IMR-90 (cell line): ENCODE measurements at regions not wholly inside any gene's neighbourhood (a gene's known extent, or its start where the extent isn't known, plus 50 kb on each side); places are given as distances from the start of the nearest gene placed in this dataset.

Experiments
- ATAC-seq: fragments of 200-7000 bp; cut with Tn5 transposase; 2 replicates; pipeline ENCODE4 v1.9.1; 2020; ENCODE audit warnings: low read depth, mild to moderate bottlenecking, moderate library complexity
- BruUV-seq: library from RNA; stranded (reverse); fragments of 400-500 nt; replicated peaks from 2 replicates; lab custom pipeline; 2021; lab: Mats Ljungman, UMichigan
- CTCF ChIA-PET: fragments of 300-600 bp; formaldehyde crosslinking; extraction: SDS; loops from one replicate; lab custom pipeline; 2021; ENCODE audit warnings: antibody characterized with exemption; lab: Yijun Ruan, JAX
- POLR2A ChIA-PET: fragments of 300-600 bp; sonication (Branson Sonifier 250); formaldehyde crosslinking; loops from one replicate; lab custom pipeline; 2022; ENCODE audit warnings: antibody characterized with exemption; ENCODE audit not compliant: unreplicated experiment; lab: Charles Lee
- DNase-seq: peaks from one replicate; pipeline ENCODE4 v3.0.0; 2013
- H2AFZ ChIP-seq: replicated peaks from 2 replicates; pipeline ENCODE3; 2013; ENCODE audit warnings: low read length, mild to moderate bottlenecking; ENCODE audit not compliant: poor library complexity
- H2AK5ac ChIP-seq: 2 replicates; pipeline ENCODE4 v1.6.1; 2013; ENCODE audit warnings: low read depth, low read length, inconsistent platforms
- H2AK9ac ChIP-seq: replicated peaks from 2 replicates; pipeline ENCODE3; 2013; ENCODE audit warnings: mild to moderate bottlenecking, low read depth, low read length, moderate library complexity; ENCODE audit not compliant: poor library complexity
- H2BK120ac ChIP-seq: 2 replicates; pipeline ENCODE4 v1.6.1; 2013; ENCODE audit warnings: low read depth, low read length, inconsistent platforms
- H2BK15ac ChIP-seq: 3 replicates; pipeline ENCODE4 v1.6.1; 2013; ENCODE audit warnings: low read depth, low read length, inconsistent platforms
- H2BK20ac ChIP-seq: 2 replicates; pipeline ENCODE4 v1.6.1; 2013; ENCODE audit warnings: low read depth, mild to moderate bottlenecking, inconsistent platforms, low read length, moderate library complexity
- H2BK5ac ChIP-seq: 2 replicates; pipeline ENCODE4 v1.6.1; 2013; ENCODE audit warnings: mild to moderate bottlenecking, low read depth, low read length, inconsistent platforms; ENCODE audit not compliant: poor library complexity, severe bottlenecking
- H3K14ac ChIP-seq: replicated peaks from 2 replicates; pipeline ENCODE4 v1.6.1; 2013; ENCODE audit warnings: low read depth, low read length, inconsistent platforms
- H3K18ac ChIP-seq: 2 replicates; pipeline ENCODE4 v1.6.1; 2013; ENCODE audit warnings: low read depth, low read length, control low read depth
- H3K23ac ChIP-seq: 2 replicates; pipeline ENCODE4 v1.6.1; 2013; ENCODE audit warnings: low read depth, low read length, inconsistent platforms
- H3K27ac ChIP-seq: 2 replicates; pipeline ENCODE4 v1.5.1; 2013; ENCODE audit warnings: mild to moderate bottlenecking, control low read depth, low read length; ENCODE audit not compliant: insufficient read depth
- H3K27me3 ChIP-seq: 2 replicates; pipeline ENCODE4 v1.6.1; 2013; ENCODE audit warnings: low read length; ENCODE audit not compliant: control insufficient read depth, insufficient read depth
- H3K36me3 ChIP-seq: 2 replicates; pipeline ENCODE4 v1.6.1; 2013; ENCODE audit warnings: low read length, mixed read lengths; ENCODE audit not compliant: control insufficient read depth, insufficient read depth
- H3K4ac ChIP-seq: 2 replicates; pipeline ENCODE4 v1.6.1; 2013; ENCODE audit warnings: low read depth, low read length, inconsistent platforms
- H3K4me1 ChIP-seq: 2 replicates; pipeline ENCODE4 v1.6.1; 2013; ENCODE audit warnings: low read length, mixed read lengths; ENCODE audit not compliant: control insufficient read depth, insufficient read depth
- H3K4me2 ChIP-seq: 2 replicates; pipeline ENCODE4 v1.6.1; 2013; ENCODE audit warnings: low read depth, mild to moderate bottlenecking, control low read depth, low read length, moderate library complexity
- H3K4me3 ChIP-seq: 2 replicates; pipeline ENCODE4 v1.5.1; 2013; ENCODE audit warnings: low read depth, mild to moderate bottlenecking, control low read depth, low read length, moderate library complexity; ENCODE audit not compliant: insufficient read depth
- H3K56ac ChIP-seq: 2 replicates; pipeline ENCODE4 v1.6.1; 2013; ENCODE audit warnings: low read length, inconsistent platforms; ENCODE audit not compliant: insufficient read depth; ENCODE audit errors: extremely low read depth
- H3K79me1 ChIP-seq, 2 experiments: 2 replicates each; pipeline ENCODE4 v1.6.1; 2013; ENCODE audit warnings: low read length in 2 of 2, inconsistent platforms in 1 of 2, low read depth in 1 of 2
- H3K9ac ChIP-seq: 2 replicates; pipeline ENCODE4 v1.6.1; 2013; ENCODE audit warnings: low read depth, low read length, control low read depth
- H3K9me1 ChIP-seq: 2 replicates; pipeline ENCODE4 v1.6.1; 2013; ENCODE audit warnings: low read length, inconsistent platforms; ENCODE audit not compliant: insufficient read depth
- H3K9me3 ChIP-seq: 2 replicates; pipeline ENCODE4 v1.6.1; 2013; ENCODE audit warnings: low read length; ENCODE audit not compliant: control insufficient read depth, insufficient read depth
- H4K20me1 ChIP-seq: 2 replicates; pipeline ENCODE4 v1.6.1; 2013; ENCODE audit warnings: low read length, inconsistent platforms; ENCODE audit not compliant: insufficient read depth
- H4K5ac ChIP-seq: 2 replicates; pipeline ENCODE4 v1.6.1; 2013; ENCODE audit warnings: mild to moderate bottlenecking, low read depth, low read length, control low read depth
- H4K8ac ChIP-seq, 2 experiments: 2 replicates each; pipeline ENCODE4 v1.6.1; 2013; ENCODE audit warnings: low read depth in 2 of 2, low read length in 2 of 2, control low read depth in 1 of 2, inconsistent platforms in 1 of 2
- H4K91ac ChIP-seq: 2 replicates; pipeline ENCODE4 v1.6.1; 2013; ENCODE audit warnings: low read depth, low read length, inconsistent platforms; ENCODE audit not compliant: insufficient read depth
- CHD1 ChIP-seq: IDR thresholded peaks from 2 replicates; pipeline ENCODE4 v1.6.1; 2012; ENCODE audit warnings: low read depth, low read length, improper control_type of control experiment
- CTCF ChIP-seq: conservative IDR thresholded peaks from 2 replicates; pipeline ENCODE4 v1.5.1; 2012; ENCODE audit warnings: mild to moderate bottlenecking, low read depth, low read length, improper control_type of control experiment
- FOS ChIP-seq: fragments of 150-350 bp; IDR thresholded peaks from 2 replicates; pipeline ENCODE4 v1.6.1; 2016; ENCODE audit warnings: low read depth, low read length
- POLR2A ChIP-seq: IDR thresholded peaks from 2 replicates; pipeline ENCODE4 v1.6.1; 2012; ENCODE audit warnings: mild to moderate bottlenecking, low read depth, low read length
- RCOR1 ChIP-seq: IDR thresholded peaks from 2 replicates; pipeline ENCODE4 v1.6.1; 2012; ENCODE audit warnings: mild to moderate bottlenecking, low read length, improper control_type of control experiment; ENCODE audit not compliant: insufficient replicate concordance
- RFX5 ChIP-seq: IDR thresholded peaks from 2 replicates; pipeline ENCODE4 v1.8.0; 2012; ENCODE audit warnings: low read depth, mild to moderate bottlenecking, low read length, moderate library complexity
- SMC3 ChIP-seq: fragments of 150-350 bp; IDR thresholded peaks from 2 replicates; pipeline ENCODE4 v1.6.1; 2016; ENCODE audit warnings: low read depth, mild to moderate bottlenecking, antibody characterized with exemption, low read length, moderate library complexity
- WGBS, 2 experiments: methylation state at CpG; one replicate each; pipeline versions ENCODE4 v1.1.5 to v1.1.7; 2013; ENCODE audit warnings: missing lambda C conversion rate in 2 of 2; ENCODE audit not compliant: insufficient read length in 1 of 2; ENCODE audit errors: extremely low coverage in 2 of 2; 5-methylcytosine and 5-hydroxymethylcytosine counted together
- dilution Hi-C: fragments of 300-500 bp; cut with HindIII; formaldehyde crosslinking; loops from one replicate; pipeline ENCODE4 v1.14.3; 2018; ENCODE audit warnings: low sequenced_read_pairs; ENCODE audit not compliant: unreplicated experiment
- in situ Hi-C: fragments of 300-500 bp; cut with MboI; formaldehyde crosslinking; loops from 3 replicates; pipeline ENCODE4 v1.14.3; 2019; ENCODE audit warnings: low sequenced_read_pairs, inconsistent platforms, mixed read lengths
- intact Hi-C: fragments of 100-400 bp; cut with micrococcal nuclease; formaldehyde crosslinking; loops from 2 replicates; pipeline ENCODE4 v1.10.0; 2022

GRCh38 chr14:106055289-106055688 lies 528.9 kb downstream of the TMEM121 start:
- H3K4ac ChIP-seq: no peak overlapping the region
- H3K79me1 ChIP-seq: no peaks in the 10 kb centered on the region
- H2BK120ac ChIP-seq: no peak overlapping the region
- no peak overlapping the region for H3K27ac ChIP-seq
- no peaks in the 10 kb centered on the region for H3K4me1 ChIP-seq
- no peaks in the 10 kb centered on the region for H4K20me1 ChIP-seq
- no peak overlapping the region for H2BK15ac ChIP-seq
- no peak overlapping the region for H4K91ac ChIP-seq
- H3K36me3 ChIP-seq: no peaks in the 10 kb centered on the region
- intact Hi-C loops (no loop called here), in situ Hi-C loops (no loop called here), dilution Hi-C loops (no loop called here)
- H3K9ac ChIP-seq: no peak overlapping the region
- BruUV-seq: no TSS peak
- H2BK20ac ChIP-seq: no peak overlapping the region
- no peaks in the 10 kb centered on the region for H3K27me3 ChIP-seq
- ATAC-seq (no peak), DNase-seq (no peak)
- TF ChIP-seq CTCF: no peak
- TF ChIP-seq FOS: no peak
- TF ChIP-seq SMC3: no peak
- TF ChIP-seq CHD1: no peak
- no peak for TF ChIP-seq RFX5
- TF ChIP-seq RCOR1: no peak
- no peak for TF ChIP-seq POLR2A
- H2BK5ac ChIP-seq: no peak overlapping the region
- ChIA-PET CTCF (no interaction called here), POLR2A (no interaction called here)
- H2AFZ ChIP-seq: no peak overlapping the region
- no peaks in the 10 kb centered on the region for H3K9me1 ChIP-seq
- H2AK9ac ChIP-seq: no peak overlapping the region
- no peak overlapping the region for H3K4me2 ChIP-seq
- no CpG with 5 or more reads among the region's 6 CpGs for WGBS, 2 experiments
- no peak overlapping the region for H4K5ac ChIP-seq
- H4K8ac ChIP-seq: no peak overlapping the region
- no peak overlapping the region for H3K18ac ChIP-seq
- H3K14ac ChIP-seq: no peak overlapping the region
- no peak overlapping the region for H3K4me3 ChIP-seq
- peaks cover 16% of the 10 kb centered on the region for H3K9me3 ChIP-seq
- no peak overlapping the region for H3K23ac ChIP-seq
- no peak overlapping the region for H3K56ac ChIP-seq
- no peak overlapping the region for H2AK5ac ChIP-seq
